ENCODE measurements at regions not wholly inside any gene's neighbourhood (a gene's known extent, or its start where the extent isn't known, plus 50 kb on each side); places are given as distances from the start of the nearest gene placed in this dataset.

DNA sequence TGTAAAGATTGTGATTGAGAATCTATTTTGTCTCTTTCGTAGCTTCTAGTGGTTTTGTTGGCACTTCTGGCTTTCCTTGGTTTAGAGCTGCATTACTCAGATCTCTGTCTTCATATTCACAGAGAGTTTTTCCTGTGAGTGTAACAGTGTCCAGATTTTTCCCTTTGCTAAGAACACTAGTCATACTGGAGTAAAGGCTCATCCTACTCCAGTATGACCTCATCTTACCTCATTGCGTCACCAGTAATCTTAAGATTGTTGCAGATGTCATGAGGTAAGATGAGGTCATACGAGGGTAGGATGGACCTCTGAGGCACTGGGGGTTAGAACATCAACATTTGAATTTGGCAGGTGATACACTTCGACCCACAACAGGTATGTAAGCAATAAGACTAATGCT, 461.2 kb downstream of the FLRT2 start:
- no peaks in the 10 kb centered on the region for H3K27me3 ChIP-seq (ENCODE audit: control insufficient read depth in 1 of 2, insufficient read depth in 2 of 2, low read length in 2 of 2)
- Mint-ChIP-seq H3K4me1 (ENCODE audit: low read depth) (no peaks in the 10 kb centered on the region), H3K9me3 (no peaks in the 10 kb centered on the region), H3K4me3 (no peak overlapping the region), H3K27me3 (no peaks in the 10 kb centered on the region), H3K36me3 (ENCODE audit: low read depth) (peaks cover 20% of the 10 kb centered on the region), H3K27ac (no peak overlapping the region)
- H3K4me1 ChIP-seq (ENCODE audit: insufficient read depth, low read length): no peaks in the 10 kb centered on the region
- TF ChIP-seq, protein P1, sequence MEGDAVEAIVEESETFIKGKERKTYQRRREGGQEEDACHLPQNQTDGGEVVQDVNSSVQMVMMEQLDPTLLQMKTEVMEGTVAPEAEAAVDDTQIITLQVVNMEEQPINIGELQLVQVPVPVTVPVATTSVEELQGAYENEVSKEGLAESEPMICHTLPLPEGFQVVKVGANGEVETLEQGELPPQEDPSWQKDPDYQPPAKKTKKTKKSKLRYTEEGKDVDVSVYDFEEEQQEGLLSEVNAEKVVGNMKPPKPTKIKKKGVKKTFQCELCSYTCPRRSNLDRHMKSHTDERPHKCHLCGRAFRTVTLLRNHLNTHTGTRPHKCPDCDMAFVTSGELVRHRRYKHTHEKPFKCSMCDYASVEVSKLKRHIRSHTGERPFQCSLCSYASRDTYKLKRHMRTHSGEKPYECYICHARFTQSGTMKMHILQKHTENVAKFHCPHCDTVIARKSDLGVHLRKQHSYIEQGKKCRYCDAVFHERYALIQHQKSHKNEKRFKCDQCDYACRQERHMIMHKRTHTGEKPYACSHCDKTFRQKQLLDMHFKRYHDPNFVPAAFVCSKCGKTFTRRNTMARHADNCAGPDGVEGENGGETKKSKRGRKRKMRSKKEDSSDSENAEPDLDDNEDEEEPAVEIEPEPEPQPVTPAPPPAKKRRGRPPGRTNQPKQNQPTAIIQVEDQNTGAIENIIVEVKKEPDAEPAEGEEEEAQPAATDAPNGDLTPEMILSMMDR (IDR thresholded peaks at IDR 0.05): no peak
- no peaks in the 10 kb centered on the region for H3K9me3 ChIP-seq (ENCODE audit: control insufficient read depth in 1 of 2, insufficient read depth in 1 of 2, low read length in 2 of 2)
- no peak for DNase-seq
- intact Hi-C loops (cut with DNase I, micrococcal nuclease): no loop called here
- ChIA-PET POLR2A (no interaction called here), CTCF (no interaction called here)
- no peak overlapping the region for H3K4me3 ChIP-seq (ENCODE audit: low read length)
- no peak overlapping the region for H3K27ac ChIP-seq (ENCODE audit: low read depth in 1 of 2, low read length in 2 of 2)
- H3K36me3 ChIP-seq (ENCODE audit: insufficient read depth, low read length): no peaks in the 10 kb centered on the region
- ATAC-seq (ENCODE audit: poor library complexity): no peak

DNA sequence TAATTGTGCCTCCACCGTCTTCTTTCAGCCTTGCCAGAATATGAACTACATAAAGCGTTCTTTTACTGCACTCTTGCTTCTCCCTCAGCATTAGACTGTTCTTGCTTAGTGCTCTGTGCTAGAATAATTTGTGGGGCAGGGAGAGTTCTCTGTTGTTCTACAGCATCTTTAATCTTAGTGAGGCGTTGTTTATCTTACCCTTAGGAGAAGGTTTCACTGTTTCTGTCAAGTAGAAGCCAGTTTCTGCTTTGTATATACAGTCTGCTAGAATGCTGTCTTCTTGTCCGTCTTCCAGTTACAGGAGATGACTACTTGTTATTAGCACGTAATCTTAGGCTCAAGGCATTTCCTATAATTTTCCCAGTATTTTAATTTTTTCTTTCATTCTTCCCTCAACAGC, 458.0 kb downstream of the FLRT2 start:
- no peaks in the 10 kb centered on the region for H3K9me3 Mint-ChIP-seq
- POLR2A ChIA-PET: no interaction called here
- intact Hi-C loops (cut with DNase I, micrococcal nuclease): no loop called here

DNA sequence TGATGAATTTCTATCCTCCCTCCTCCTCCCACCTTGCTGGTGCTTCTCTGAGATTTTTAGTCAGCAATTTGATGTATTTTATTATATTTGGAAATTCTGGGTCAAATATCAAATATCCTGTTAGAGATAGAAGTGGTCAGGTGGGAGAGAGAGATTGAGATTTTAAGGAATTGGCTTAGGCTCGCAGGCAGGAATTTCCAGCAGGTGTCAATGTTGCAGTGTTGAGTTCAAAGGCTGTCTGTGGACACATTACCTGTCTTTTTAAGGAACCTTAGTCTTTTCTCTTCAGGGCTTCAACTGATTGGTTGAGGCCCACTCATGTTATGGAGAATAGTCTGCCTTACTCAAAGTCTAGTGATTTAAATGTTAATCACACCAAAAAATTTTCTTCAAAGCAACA, 457.3 kb downstream of the FLRT2 start:
- ATAC-seq (ENCODE audit: poor library complexity) (no peak), DNase-seq (no peak)
- Mint-ChIP-seq H3K4me3 (no peak overlapping the region), H3K36me3 (ENCODE audit: low read depth) (peaks cover 20% of the 10 kb centered on the region), H3K27ac (no peak overlapping the region), H3K4me1 (ENCODE audit: low read depth) (no peaks in the 10 kb centered on the region), H3K27me3 (no peaks in the 10 kb centered on the region), H3K9me3 (no peaks in the 10 kb centered on the region)
- Histone ChIP-seq H3K36me3 (ENCODE audit: insufficient read depth, low read length) (no peaks in the 10 kb centered on the region), H3K27me3 (ENCODE audit: control insufficient read depth in 1 of 2, insufficient read depth in 2 of 2, low read length in 2 of 2) (no peaks in the 10 kb centered on the region), H3K4me1 (ENCODE audit: insufficient read depth, low read length) (no peaks in the 10 kb centered on the region), H3K9me3 (ENCODE audit: control insufficient read depth in 1 of 2, insufficient read depth in 1 of 2, low read length in 2 of 2) (peaks cover 0 to 3% of the 10 kb centered on the region in 2 experiments), H3K27ac (ENCODE audit: low read depth in 1 of 2, low read length in 2 of 2) (no peak overlapping the region), H3K4me3 (ENCODE audit: low read length) (no peak overlapping the region)
- TF ChIP-seq, protein P1 (IDR thresholded peaks at IDR 0.05): no peak
- intact Hi-C loops (cut with DNase I, micrococcal nuclease): no loop called here
- CTCF ChIA-PET: no interaction called here
- POLR2A ChIA-PET: no interaction called here

More for the DNA sequence above, 458.0 kb downstream of the FLRT2 start:
- ATAC-seq (ENCODE audit: poor library complexity): no peak
- no peaks in the 10 kb centered on the region for H3K27me3 Mint-ChIP-seq
- TF ChIP-seq, protein P1 (IDR thresholded peaks at IDR 0.05): no peak
- H3K36me3 Mint-ChIP-seq (ENCODE audit: low read depth): peaks cover 20% of the 10 kb centered on the region
- Histone ChIP-seq H3K4me3 (ENCODE audit: low read length) (no peak overlapping the region), H3K9me3 (ENCODE audit: control insufficient read depth in 1 of 2, insufficient read depth in 1 of 2, low read length in 2 of 2) (peaks cover 0 to 3% of the 10 kb centered on the region in 2 experiments), H3K4me1 (ENCODE audit: insufficient read depth, low read length) (no peaks in the 10 kb centered on the region), H3K36me3 (ENCODE audit: insufficient read depth, low read length) (no peaks in the 10 kb centered on the region), H3K27me3 (ENCODE audit: control insufficient read depth in 1 of 2, insufficient read depth in 2 of 2, low read length in 2 of 2) (no peaks in the 10 kb centered on the region), H3K27ac (ENCODE audit: low read depth in 1 of 2, low read length in 2 of 2) (no peak overlapping the region)
- DNase-seq: no peak
- CTCF ChIA-PET: no interaction called here
- no peak overlapping the region for H3K27ac Mint-ChIP-seq
- no peak overlapping the region for H3K4me3 Mint-ChIP-seq
- no peaks in the 10 kb centered on the region for H3K4me1 Mint-ChIP-seq (ENCODE audit: low read depth)
